SU-DHL-6 (cell line): ENCODE measurements at regions not wholly inside any gene's neighbourhood (a gene's known extent, or its start where the extent isn't known, plus 50 kb on each side); places are given as distances from the start of the nearest gene placed in this dataset.

Source experiments
- H2AFZ ChIP-seq: fragments of 200-600 bp; sonication (generic); 2 replicates; pipeline ENCODE4 v1.6.1; 2014; ENCODE audit warnings: low read depth, mild to moderate bottlenecking, moderate library complexity, mixed read lengths, antibody characterized with exemption, low read length; ENCODE audit not compliant: severe bottlenecking
- H3F3A ChIP-seq: fragments of 200-600 bp; shearing (Covaris generic); 2 replicates; pipeline ENCODE4 v1.6.0; 2016; ENCODE audit warnings: antibody characterized with exemption, mild to moderate bottlenecking; ENCODE audit not compliant: insufficient read depth
- H3K27ac ChIP-seq: fragments of 200-600 bp; sonication (generic); 2 replicates; pipeline ENCODE4 v1.5.1; 2016; ENCODE audit warnings: low read depth, mild to moderate bottlenecking, low read length, moderate library complexity, mixed read lengths
- H3K27me3 ChIP-seq: fragments of 200-600 bp; sonication (generic), shearing (Covaris generic); 2 replicates; pipeline ENCODE4 v1.6.0; 2014; ENCODE audit warnings: mild to moderate bottlenecking, low read length
- H3K36me3 ChIP-seq: fragments of 200-600 bp; sonication (generic); 2 replicates; pipeline ENCODE4 v1.6.1; 2014; ENCODE audit warnings: mild to moderate bottlenecking, low read length, mixed read lengths
- H3K4me2 ChIP-seq: fragments of 300-600, 200-600 bp; shearing (Covaris generic), sonication (generic); 2 replicates; pipeline ENCODE4 v1.6.0; 2014; ENCODE audit warnings: low read length, low read depth, mild to moderate bottlenecking; ENCODE audit not compliant: poor library complexity, severe bottlenecking
- H3K4me3 ChIP-seq: fragments of 200-600 bp; sonication (generic); 2 replicates; pipeline ENCODE4 v1.5.1; 2014; ENCODE audit warnings: antibody characterized with exemption, low read length, mild to moderate bottlenecking, mixed read lengths; ENCODE audit not compliant: insufficient read depth, poor library complexity, severe bottlenecking
- H3K79me2 ChIP-seq: fragments of 200-600 bp; sonication (generic); 2 replicates; pipeline ENCODE4 v1.6.1; 2014; ENCODE audit warnings: mild to moderate bottlenecking, low read length, moderate library complexity; ENCODE audit not compliant: insufficient read depth
- H3K9ac ChIP-seq: fragments of 200-600 bp; sonication (generic); 2 replicates; pipeline ENCODE4 v1.7.0; 2014; ENCODE audit warnings: mild to moderate bottlenecking, low read length
- H3K9me2 ChIP-seq: fragments of 200-600 bp; sonication (generic); replicated peaks from 2 replicates; pipeline ENCODE4 v1.6.1; 2014; ENCODE audit warnings: low read length; ENCODE audit not compliant: insufficient read depth
- H3K9me3 ChIP-seq: fragments of 200-600 bp; sonication (generic); 2 replicates; pipeline ENCODE4 v1.6.1; 2014; ENCODE audit warnings: low read length, mixed read lengths; ENCODE audit not compliant: insufficient read depth
- H4K20me1 ChIP-seq: fragments of 200-600 bp; sonication (generic); 2 replicates; pipeline ENCODE4 v1.6.1; 2014; ENCODE audit warnings: low read depth, mild to moderate bottlenecking, antibody characterized with exemption, low read length, moderate library complexity, mixed read lengths
- CTCF ChIP-seq: fragments of 200-600 bp; sonication (generic); IDR thresholded peaks from one replicate; pipeline ENCODE4 v1.5.1; 2017; ENCODE audit warnings: antibody characterized with exemption, mild to moderate bottlenecking, low read length, moderate library complexity; ENCODE audit not compliant: insufficient read depth, poor library complexity, severe bottlenecking
- EZH2phosphoT487 ChIP-seq: fragments of 200-600 bp; sonication (generic), shearing (Covaris generic); conservative IDR thresholded peaks from 2 replicates; pipeline ENCODE4 v1.6.1; 2018; ENCODE audit warnings: mild to moderate bottlenecking, antibody characterized with exemption, low read length, moderate library complexity, mixed read lengths

DNA sequence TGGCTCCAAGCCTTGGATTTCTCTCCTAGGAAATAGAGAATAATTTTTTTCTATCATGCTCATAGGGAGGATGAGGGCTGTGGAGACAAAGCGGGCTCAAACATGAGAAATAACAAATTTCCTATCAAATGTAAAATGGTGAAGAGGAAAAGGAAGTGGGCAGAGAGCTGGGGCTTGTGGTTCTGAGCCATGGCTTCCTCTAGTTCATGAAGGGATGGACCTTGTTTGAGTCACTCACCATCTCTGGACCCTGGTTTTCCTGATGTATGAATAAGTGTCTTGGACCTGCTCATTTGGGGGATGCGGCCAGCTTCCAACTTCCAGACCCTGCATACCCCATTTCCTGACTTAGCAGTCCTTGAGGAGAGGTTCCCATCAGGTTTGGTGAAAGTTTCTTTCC is 63.0 kb downstream of the MSX1 start:
- H3K9me2 ChIP-seq: no peaks in the 10 kb centered on the region
- TF ChIP-seq EZH2phosphoT487 (no peak), CTCF (no peak)
- H3K4me2 ChIP-seq: no peak overlapping the region
- no peak overlapping the region for H3K27ac ChIP-seq
- H3F3A ChIP-seq: no peaks in the 10 kb centered on the region
- no peak overlapping the region for H3K9ac ChIP-seq
- H4K20me1 ChIP-seq: no peaks in the 10 kb centered on the region
- H3K36me3 ChIP-seq: no peaks in the 10 kb centered on the region
- H3K9me3 ChIP-seq: no peaks in the 10 kb centered on the region
- no peak overlapping the region for H3K4me3 ChIP-seq
- H3K79me2 ChIP-seq: no peaks in the 10 kb centered on the region
- no peaks in the 10 kb centered on the region for H3K27me3 ChIP-seq
- no peak overlapping the region for H2AFZ ChIP-seq

GRCh38 chr4:4923201-4923600 is 63.7 kb downstream of the MSX1 start:
- H3K36me3 ChIP-seq: no peaks in the 10 kb centered on the region
- H3F3A ChIP-seq: no peaks in the 10 kb centered on the region
- H2AFZ ChIP-seq: no peak overlapping the region
- H3K4me2 ChIP-seq: no peak overlapping the region
- H4K20me1 ChIP-seq: no peaks in the 10 kb centered on the region
- no peak overlapping the region for H3K4me3 ChIP-seq
- no peaks in the 10 kb centered on the region for H3K9me2 ChIP-seq
- TF ChIP-seq CTCF: no peak
- no peak for TF ChIP-seq EZH2phosphoT487
- H3K27ac ChIP-seq: no peak overlapping the region
- H3K9ac ChIP-seq: no peak overlapping the region
- H3K79me2 ChIP-seq: no peaks in the 10 kb centered on the region
- no peaks in the 10 kb centered on the region for H3K27me3 ChIP-seq
- H3K9me3 ChIP-seq: no peaks in the 10 kb centered on the region

DNA sequence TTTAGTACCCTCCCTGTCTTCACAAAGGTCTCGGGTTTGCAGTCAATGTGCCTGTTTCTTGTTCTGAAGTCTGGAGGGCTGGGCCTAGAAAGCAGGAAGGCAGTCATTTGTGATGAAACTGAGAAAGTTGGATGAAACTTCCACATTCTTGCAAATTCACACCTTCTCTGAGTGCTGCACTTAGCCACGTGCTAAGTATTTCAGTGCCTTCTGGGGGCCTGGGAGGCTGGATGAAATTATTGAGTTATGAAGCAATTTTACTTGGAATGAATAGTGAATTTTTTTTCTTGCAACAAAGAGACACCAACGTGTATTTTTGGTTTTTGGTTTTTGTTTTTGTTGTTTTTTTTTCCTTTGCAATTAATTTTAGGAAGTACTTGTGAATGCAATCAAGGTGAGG is 71.2 kb downstream of the MSX1 start:
- H3K27me3 ChIP-seq: no peaks in the 10 kb centered on the region
- H3K9me2 ChIP-seq: no peaks in the 10 kb centered on the region
- H3F3A ChIP-seq: no peaks in the 10 kb centered on the region
- H3K27ac ChIP-seq: no peak overlapping the region
- no peak overlapping the region for H3K9ac ChIP-seq
- no peaks in the 10 kb centered on the region for H3K79me2 ChIP-seq
- TF ChIP-seq EZH2phosphoT487 (no peak), CTCF (no peak)
- H2AFZ ChIP-seq: no peak overlapping the region
- no peaks in the 10 kb centered on the region for H3K9me3 ChIP-seq
- no peaks in the 10 kb centered on the region for H3K36me3 ChIP-seq
- no peak overlapping the region for H3K4me3 ChIP-seq
- no peak overlapping the region for H3K4me2 ChIP-seq
- H4K20me1 ChIP-seq: no peaks in the 10 kb centered on the region

DNA sequence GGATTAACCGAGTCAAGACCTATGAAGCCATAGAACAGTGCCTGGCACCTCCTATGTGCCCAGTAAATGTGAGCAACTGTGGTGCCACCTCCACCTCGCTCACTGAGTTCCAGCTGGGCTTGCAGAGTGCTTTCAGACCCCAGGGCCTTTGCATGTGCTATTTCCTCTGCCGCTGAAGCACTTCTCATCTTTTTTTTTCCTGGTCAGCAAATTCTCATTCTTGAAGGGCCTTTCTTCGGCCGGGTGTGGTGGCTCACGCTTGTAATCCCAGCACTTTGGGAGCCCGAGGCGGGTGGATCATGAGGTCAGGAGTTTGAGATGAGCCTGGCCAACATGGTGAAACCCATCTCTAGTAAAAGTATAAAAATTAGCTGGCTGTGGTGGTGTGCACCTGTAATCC is 76.5 kb downstream of the MSX1 start:
- Histone ChIP-seq H3K4me2 (no peak overlapping the region), H3K79me2 (no peaks in the 10 kb centered on the region), H3K27ac (no peak overlapping the region), H2AFZ (no peak overlapping the region), H3K27me3 (no peaks in the 10 kb centered on the region), H3K36me3 (no peaks in the 10 kb centered on the region), H4K20me1 (no peaks in the 10 kb centered on the region), H3K9ac (no peak overlapping the region), H3F3A (no peaks in the 10 kb centered on the region), H3K9me3 (no peaks in the 10 kb centered on the region), H3K9me2 (no peaks in the 10 kb centered on the region), H3K4me3 (no peak overlapping the region)
- TF ChIP-seq CTCF (no peak), EZH2phosphoT487 (no peak)
